Spleen (tissue), 7 donors: ENCODE measurements at regions not wholly inside any gene's neighbourhood (a gene's known extent, or its start where the extent isn't known, plus 50 kb on each side); places are given as distances from the start of the nearest gene placed in this dataset.

Experiments used
- CTCF ChIP-seq, 11 experiments: fragments of 200-600 bp in 7 of 11; fragments of 450-650 bp in 4 of 11; sonication (generic) in 4 of 11; IDR thresholded peaks in 8 of 11; conservative IDR thresholded peaks in 3 of 11; 1 replicate in 7 of 11; 2 replicates in 4 of 11; pipeline versions ENCODE4 v1.4.0 to v1.8.0; 2016 to 2021; ENCODE audit warnings: antibody characterized with exemption in 11 of 11, inconsistent platforms in 4 of 11, mild to moderate bottlenecking in 1 of 11
- POLR2A ChIP-seq, 3 donors: fragments of 450-650 bp; IDR thresholded peaks; one replicate each; pipeline ENCODE4 v1.5.1; 2017; ENCODE audit warnings: antibody characterized with exemption in 3 of 3, mild to moderate bottlenecking in 1 of 3
- donor health status: DM: no; HTN: no; CAD: no; lungs with moderate emphysema.
- donor health status: DM: no; HTN: no; CAD: no.
- donor health status: DM: no; HTN: no; CAD: no.

- TF ChIP-seq CTCF (IDR thresholded peaks at IDR 0.05 in 8 of 11, conservative IDR thresholded peaks at IDR 0.05 in 3 of 11) = no peak
- no peak for TF ChIP-seq POLR2A (IDR thresholded peaks at IDR 0.05)
Measured at GRCh38 chr7:25754751-25755150, 397.2 kb upstream of the NFE2L3 start.
